Calu3 (cell line): ENCODE measurements at regions not wholly inside any gene's neighbourhood (a gene's known extent, or its start where the extent isn't known, plus 50 kb on each side); places are given as distances from the start of the nearest gene placed in this dataset.

ENCODE experiments used
- BruUV-seq: library from RNA; stranded (reverse); fragments of 400-500 nt; replicated peaks from 2 replicates; lab custom pipeline; 2021; lab: Mats Ljungman, UMichigan
- CTCF ChIA-PET: fragments of 300-600 bp; sonication (Branson Sonifier 250); formaldehyde crosslinking; loops from one replicate; lab custom pipeline; 2022; ENCODE audit warnings: antibody characterized with exemption; lab: Charles Lee
- DNase-seq: peaks from one replicate; pipeline ENCODE4 v3.0.0; 2022
- H3K27ac Mint-ChIP-seq: one replicate; pipeline ENCODE4 v1.8.0; 2022; ENCODE audit warnings: mixed read lengths; ENCODE audit not compliant: unreplicated experiment
- H3K27me3 Mint-ChIP-seq: one replicate; pipeline ENCODE4 v1.8.0; 2022; ENCODE audit warnings: mixed read lengths; ENCODE audit not compliant: unreplicated experiment
- H3K36me3 Mint-ChIP-seq: one replicate; pipeline ENCODE4 v1.8.0; 2022; ENCODE audit warnings: mild to moderate bottlenecking, moderate library complexity, mixed read lengths; ENCODE audit not compliant: insufficient read depth, unreplicated experiment
- H3K4me1 Mint-ChIP-seq: one replicate; pipeline ENCODE4 v1.8.0; 2022; ENCODE audit warnings: mild to moderate bottlenecking, low read depth, mixed read lengths; ENCODE audit not compliant: unreplicated experiment
- H3K4me3 Mint-ChIP-seq: one replicate; pipeline ENCODE4 v1.8.0; 2022; ENCODE audit warnings: mild to moderate bottlenecking, low read depth, moderate library complexity, mixed read lengths; ENCODE audit not compliant: unreplicated experiment
- H3K9me3 Mint-ChIP-seq: one replicate; pipeline ENCODE4 v1.8.0; 2022; ENCODE audit warnings: low read depth, mixed read lengths; ENCODE audit not compliant: unreplicated experiment
- intact Hi-C: fragments of 100-400 bp; cut with micrococcal nuclease; formaldehyde crosslinking; loops from one replicate; pipeline ENCODE4 v1.10.0; 2022; ENCODE audit not compliant: unreplicated experiment
- TF ChIP-seq, protein P1 (sequence below): fragments of 200-600 bp; IDR thresholded peaks from one replicate; pipeline ENCODE4 v1.8.0; 2022; ENCODE audit warnings: antibody characterized with exemption; ENCODE audit not compliant: unreplicated experiment

DNA sequence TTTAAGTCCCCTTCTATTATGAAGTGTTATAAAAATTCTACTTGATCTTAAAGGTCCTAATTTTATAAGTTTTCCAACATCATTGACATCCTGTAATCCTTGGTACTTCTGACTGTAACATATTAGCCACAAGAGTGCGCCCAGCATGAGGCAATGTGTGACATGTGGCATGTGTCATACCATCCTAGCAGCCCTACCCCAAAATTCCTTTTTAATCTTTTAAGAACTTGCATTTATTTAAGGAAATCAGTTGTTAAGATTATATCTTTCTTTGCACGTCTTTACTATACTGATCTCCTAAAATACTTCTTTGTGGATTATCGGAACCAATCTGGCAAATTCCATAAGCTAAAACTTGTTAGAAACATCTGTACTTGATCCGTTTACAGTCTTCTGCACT lies 167.1 kb upstream of the SLC24A3 start:
- Mint-ChIP-seq H3K27me3 (no peaks in the 10 kb centered on the region), H3K4me1 (no peaks in the 10 kb centered on the region), H3K9me3 (no peaks in the 10 kb centered on the region), H3K4me3 (no peak overlapping the region), H3K36me3 (no peaks in the 10 kb centered on the region), H3K27ac (no peak overlapping the region)
- intact Hi-C loops = no loop called here
- no TSS peak for BruUV-seq
- TF ChIP-seq, protein P1, sequence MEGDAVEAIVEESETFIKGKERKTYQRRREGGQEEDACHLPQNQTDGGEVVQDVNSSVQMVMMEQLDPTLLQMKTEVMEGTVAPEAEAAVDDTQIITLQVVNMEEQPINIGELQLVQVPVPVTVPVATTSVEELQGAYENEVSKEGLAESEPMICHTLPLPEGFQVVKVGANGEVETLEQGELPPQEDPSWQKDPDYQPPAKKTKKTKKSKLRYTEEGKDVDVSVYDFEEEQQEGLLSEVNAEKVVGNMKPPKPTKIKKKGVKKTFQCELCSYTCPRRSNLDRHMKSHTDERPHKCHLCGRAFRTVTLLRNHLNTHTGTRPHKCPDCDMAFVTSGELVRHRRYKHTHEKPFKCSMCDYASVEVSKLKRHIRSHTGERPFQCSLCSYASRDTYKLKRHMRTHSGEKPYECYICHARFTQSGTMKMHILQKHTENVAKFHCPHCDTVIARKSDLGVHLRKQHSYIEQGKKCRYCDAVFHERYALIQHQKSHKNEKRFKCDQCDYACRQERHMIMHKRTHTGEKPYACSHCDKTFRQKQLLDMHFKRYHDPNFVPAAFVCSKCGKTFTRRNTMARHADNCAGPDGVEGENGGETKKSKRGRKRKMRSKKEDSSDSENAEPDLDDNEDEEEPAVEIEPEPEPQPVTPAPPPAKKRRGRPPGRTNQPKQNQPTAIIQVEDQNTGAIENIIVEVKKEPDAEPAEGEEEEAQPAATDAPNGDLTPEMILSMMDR = no peak
- no peak for DNase-seq
- CTCF ChIA-PET = interaction anchor here (0.7 kb wide), 1 partner anchor 11 kb away, joined by 3 read pairs; no protein-coding TSS in a partner anchor

DNA sequence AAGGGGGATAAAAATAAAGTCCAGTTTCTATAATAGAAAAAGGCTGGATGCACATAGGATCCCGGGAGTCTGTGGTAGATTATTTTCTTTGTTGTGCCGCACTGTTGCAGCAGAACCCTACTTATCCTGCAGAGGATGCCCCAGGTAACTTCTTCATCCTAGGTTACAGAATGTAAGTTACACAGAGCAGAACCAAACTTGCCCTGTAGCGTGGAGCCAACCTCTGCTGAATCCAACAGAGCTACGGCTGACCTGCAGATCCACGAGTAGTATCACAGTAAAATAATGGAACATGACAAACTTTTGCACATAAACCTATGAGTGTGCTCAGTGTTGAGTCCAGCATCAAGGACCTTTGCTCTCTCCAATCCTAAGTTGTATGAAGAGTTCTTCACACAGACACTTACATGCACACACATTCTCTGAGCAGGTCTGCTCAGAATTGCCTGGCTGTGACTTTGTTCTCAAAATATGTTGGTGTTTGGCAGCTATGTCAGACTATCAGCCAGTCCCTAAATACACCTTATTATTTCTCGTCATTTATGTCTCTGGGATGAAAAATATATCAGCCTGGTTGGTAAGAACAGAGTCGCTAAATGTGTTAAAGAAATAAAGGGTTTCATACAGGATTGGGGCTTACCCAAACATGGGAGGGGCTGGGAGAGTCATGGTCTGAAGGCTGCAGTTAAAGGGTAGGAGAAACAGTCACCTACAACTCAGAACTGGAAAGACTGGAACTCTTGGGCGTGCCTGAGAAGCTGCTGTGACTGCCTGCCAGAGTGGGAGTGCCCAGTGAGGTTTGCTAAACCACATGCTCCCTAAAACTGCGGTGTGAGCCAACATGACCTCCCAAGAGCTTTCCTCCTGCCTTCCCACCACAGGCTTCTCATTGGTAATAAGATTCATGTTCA lies 165.1 kb upstream of the SLC24A3 start:
- DNase-seq = peak; percentile 49
- Mint-ChIP-seq H3K4me1 (no peaks in the 10 kb centered on the region), H3K27ac (peak overlapping the region; percentile 33), H3K27me3 (no peaks in the 10 kb centered on the region), H3K9me3 (no peaks in the 10 kb centered on the region), H3K36me3 (no peaks in the 10 kb centered on the region), H3K4me3 (no peak overlapping the region)
- CTCF ChIA-PET = no interaction called here
- intact Hi-C loops = no loop called here
- TF ChIP-seq, protein P1 = no peak
- BruUV-seq = no TSS peak

DNA sequence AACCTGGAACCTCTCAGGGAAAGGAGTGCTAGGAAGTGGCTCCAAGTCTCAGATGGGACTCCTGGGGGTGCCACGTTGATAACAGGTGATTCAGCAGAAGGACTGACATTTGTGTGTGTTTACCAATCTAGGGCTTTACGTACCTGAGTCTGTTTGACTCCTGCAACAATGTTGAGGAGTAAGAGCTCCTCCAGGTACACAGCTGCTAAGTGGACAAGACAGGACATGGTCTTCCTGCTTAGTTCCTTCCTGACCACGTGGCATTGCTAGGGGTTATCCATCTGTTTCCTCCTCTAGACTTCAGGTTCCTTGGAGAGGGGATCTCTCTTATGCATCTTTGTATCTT lies 164.5 kb upstream of the SLC24A3 start:
- no TSS peak for BruUV-seq
- Mint-ChIP-seq H3K4me1 (no peaks in the 10 kb centered on the region), H3K27me3 (no peaks in the 10 kb centered on the region), H3K4me3 (no peak overlapping the region), H3K9me3 (no peaks in the 10 kb centered on the region), H3K36me3 (no peaks in the 10 kb centered on the region), H3K27ac (peak overlapping the region; percentile 33)
- no peak for DNase-seq
- CTCF ChIA-PET = no interaction called here
- TF ChIP-seq, protein P1 = no peak
- intact Hi-C loops = no loop called here

DNA sequence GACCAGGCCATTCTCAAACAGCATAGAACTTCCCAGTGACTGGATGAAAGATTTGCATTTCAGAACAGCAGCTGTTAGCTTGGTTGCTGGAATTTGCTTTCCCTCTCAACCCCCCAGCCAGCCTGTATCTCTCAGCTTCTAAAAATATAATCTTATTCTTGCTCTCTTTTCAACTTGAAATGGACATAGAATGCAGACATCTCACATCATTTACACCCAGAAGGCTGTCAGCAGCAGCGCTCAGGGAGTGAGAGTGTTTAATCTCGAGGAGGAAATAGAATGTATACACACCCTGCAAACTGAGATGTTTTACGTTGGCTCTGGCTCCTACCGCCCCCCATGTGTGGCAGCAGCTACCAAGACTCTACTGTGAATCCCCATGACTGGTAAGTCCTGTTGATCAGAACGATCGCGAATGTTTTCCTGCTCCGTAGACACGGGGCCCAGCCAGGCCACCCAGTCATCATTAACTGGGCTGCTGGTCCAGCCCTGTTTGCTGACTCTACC lies 163.4 kb upstream of the SLC24A3 start:
- no peak overlapping the region for H3K4me3 Mint-ChIP-seq
- no peaks in the 10 kb centered on the region for H3K4me1 Mint-ChIP-seq
- H3K27me3 Mint-ChIP-seq = no peaks in the 10 kb centered on the region
- BruUV-seq = no TSS peak
- TF ChIP-seq, protein P1 = no peak
- no peak overlapping the region for H3K27ac Mint-ChIP-seq
- no peak for DNase-seq
- no peaks in the 10 kb centered on the region for H3K36me3 Mint-ChIP-seq
- intact Hi-C loops = no loop called here
- CTCF ChIA-PET = no interaction called here
- H3K9me3 Mint-ChIP-seq = no peaks in the 10 kb centered on the region
